ENCODE measurements at regions not wholly inside any gene's neighbourhood (a gene's known extent, or its start where the extent isn't known, plus 50 kb on each side); places are given as distances from the start of the nearest gene placed in this dataset.

- H3K4me3 ChIP-seq (ENCODE audit: low read depth in 1 of 2, low read length in 2 of 2): no peak overlapping the region
- no peaks in the 10 kb centered on the region for H3K4me1 ChIP-seq (ENCODE audit: control insufficient read depth in 1 of 2, insufficient read depth in 2 of 2, low read length in 2 of 2)
- H3K27me3 ChIP-seq (ENCODE audit: low read depth, low read length): no peaks in the 10 kb centered on the region
- no peaks in the 10 kb centered on the region for H3K36me3 ChIP-seq (ENCODE audit: control insufficient read depth in 1 of 2, insufficient read depth in 2 of 2, low read length in 2 of 2)
- H3K9me3 ChIP-seq (ENCODE audit: control insufficient read depth in 1 of 2, low read length in 2 of 2): no peaks in the 10 kb centered on the region
- H3K27ac ChIP-seq (ENCODE audit: low read length): no peak overlapping the region
Observed at GRCh38 chr6:134443009-134443408, 125.1 kb upstream of the SGK1 start.

- no peaks in the 10 kb centered on the region for H3K27me3 ChIP-seq (ENCODE audit: low read depth, low read length)
- no peaks in the 10 kb centered on the region for H3K9me3 ChIP-seq (ENCODE audit: control insufficient read depth in 1 of 2, low read length in 2 of 2)
- no peak overlapping the region for H3K27ac ChIP-seq (ENCODE audit: low read length)
- H3K36me3 ChIP-seq (ENCODE audit: control insufficient read depth in 1 of 2, insufficient read depth in 2 of 2, low read length in 2 of 2): no peaks in the 10 kb centered on the region
- no peak overlapping the region for H3K4me3 ChIP-seq (ENCODE audit: low read depth in 1 of 2, low read length in 2 of 2)
- no peaks in the 10 kb centered on the region for H3K4me1 ChIP-seq (ENCODE audit: control insufficient read depth in 1 of 2, insufficient read depth in 2 of 2, low read length in 2 of 2)
Observed at GRCh38 chr6:134442073-134442472, 124.2 kb upstream of the SGK1 start.

- H3K36me3 ChIP-seq (ENCODE audit: control insufficient read depth in 1 of 2, insufficient read depth in 2 of 2, low read length in 2 of 2): peaks cover 0 to 3% of the 10 kb centered on the region in 2 donors
- no peak overlapping the region for H3K27ac ChIP-seq (ENCODE audit: low read length)
- H3K4me3 ChIP-seq (ENCODE audit: low read depth in 1 of 2, low read length in 2 of 2): no peak overlapping the region
Observed at GRCh38 chr6:134438837-134439236, 120.9 kb upstream of the SGK1 start.

GRCh38 chr6:134437376-134437775, 119.5 kb upstream of the SGK1 start:
- peaks cover 0 to 3% of the 10 kb centered on the region in 2 donors for H3K36me3 ChIP-seq (ENCODE audit: control insufficient read depth in 1 of 2, insufficient read depth in 2 of 2, low read length in 2 of 2)
- H3K4me1 ChIP-seq (ENCODE audit: control insufficient read depth in 1 of 2, insufficient read depth in 2 of 2, low read length in 2 of 2): no peaks in the 10 kb centered on the region
- H3K9me3 ChIP-seq (ENCODE audit: control insufficient read depth in 1 of 2, low read length in 2 of 2): no peaks in the 10 kb centered on the region
- H3K27ac ChIP-seq (ENCODE audit: low read length): no peak overlapping the region
- no peak overlapping the region for H3K4me3 ChIP-seq (ENCODE audit: low read depth in 1 of 2, low read length in 2 of 2)
- H3K27me3 ChIP-seq (ENCODE audit: low read depth, low read length): no peaks in the 10 kb centered on the region

More at GRCh38 chr6:134438837-134439236, 120.9 kb upstream of the SGK1 start:
- H3K27me3 ChIP-seq (ENCODE audit: low read depth, low read length): no peaks in the 10 kb centered on the region
- H3K4me1 ChIP-seq (ENCODE audit: control insufficient read depth in 1 of 2, insufficient read depth in 2 of 2, low read length in 2 of 2): no peaks in the 10 kb centered on the region
- no peaks in the 10 kb centered on the region for H3K9me3 ChIP-seq (ENCODE audit: control insufficient read depth in 1 of 2, low read length in 2 of 2)

GRCh38 chr6:134436950-134437349, 119.0 kb upstream of the SGK1 start:
- Histone ChIP-seq H3K4me1 (ENCODE audit: control insufficient read depth in 1 of 2, insufficient read depth in 2 of 2, low read length in 2 of 2) (no peaks in the 10 kb centered on the region), H3K4me3 (ENCODE audit: low read depth in 1 of 2, low read length in 2 of 2) (no peak overlapping the region), H3K27ac (ENCODE audit: low read length) (peak overlapping the region; percentile 57), H3K9me3 (ENCODE audit: control insufficient read depth in 1 of 2, low read length in 2 of 2) (no peaks in the 10 kb centered on the region), H3K36me3 (ENCODE audit: control insufficient read depth in 1 of 2, insufficient read depth in 2 of 2, low read length in 2 of 2) (peaks cover 0 to 3% of the 10 kb centered on the region in 2 donors), H3K27me3 (ENCODE audit: low read depth, low read length) (no peaks in the 10 kb centered on the region)

GRCh38 chr6:134436281-134436815, 118.4 kb upstream of the SGK1 start:
- peak overlapping the region in 1 of 2 donors; percentile 12 for H3K4me3 ChIP-seq (ENCODE audit: low read depth in 1 of 2, low read length in 2 of 2)
- H3K9me3 ChIP-seq (ENCODE audit: control insufficient read depth in 1 of 2, low read length in 2 of 2): no peaks in the 10 kb centered on the region
- H3K27me3 ChIP-seq (ENCODE audit: low read depth, low read length): no peaks in the 10 kb centered on the region
- peaks cover 0 to 3% of the 10 kb centered on the region in 2 donors for H3K36me3 ChIP-seq (ENCODE audit: control insufficient read depth in 1 of 2, insufficient read depth in 2 of 2, low read length in 2 of 2)
- no peaks in the 10 kb centered on the region for H3K4me1 ChIP-seq (ENCODE audit: control insufficient read depth in 1 of 2, insufficient read depth in 2 of 2, low read length in 2 of 2)
- H3K27ac ChIP-seq (ENCODE audit: low read length): peak overlapping the region; percentile 57

GRCh38 chr6:134435814-134436280, 117.9 kb upstream of the SGK1 start:
- H3K9me3 ChIP-seq (ENCODE audit: control insufficient read depth in 1 of 2, low read length in 2 of 2): no peaks in the 10 kb centered on the region
- H3K27ac ChIP-seq (ENCODE audit: low read length): peak overlapping the region; percentile 47
- no peaks in the 10 kb centered on the region for H3K4me1 ChIP-seq (ENCODE audit: control insufficient read depth in 1 of 2, insufficient read depth in 2 of 2, low read length in 2 of 2)
- H3K36me3 ChIP-seq (ENCODE audit: control insufficient read depth in 1 of 2, insufficient read depth in 2 of 2, low read length in 2 of 2): peaks cover 0 to 3% of the 10 kb centered on the region in 2 donors
- peak overlapping the region in 1 of 2 donors; percentile 12 for H3K4me3 ChIP-seq (ENCODE audit: low read depth in 1 of 2, low read length in 2 of 2)
- no peaks in the 10 kb centered on the region for H3K27me3 ChIP-seq (ENCODE audit: low read depth, low read length)

DNA sequence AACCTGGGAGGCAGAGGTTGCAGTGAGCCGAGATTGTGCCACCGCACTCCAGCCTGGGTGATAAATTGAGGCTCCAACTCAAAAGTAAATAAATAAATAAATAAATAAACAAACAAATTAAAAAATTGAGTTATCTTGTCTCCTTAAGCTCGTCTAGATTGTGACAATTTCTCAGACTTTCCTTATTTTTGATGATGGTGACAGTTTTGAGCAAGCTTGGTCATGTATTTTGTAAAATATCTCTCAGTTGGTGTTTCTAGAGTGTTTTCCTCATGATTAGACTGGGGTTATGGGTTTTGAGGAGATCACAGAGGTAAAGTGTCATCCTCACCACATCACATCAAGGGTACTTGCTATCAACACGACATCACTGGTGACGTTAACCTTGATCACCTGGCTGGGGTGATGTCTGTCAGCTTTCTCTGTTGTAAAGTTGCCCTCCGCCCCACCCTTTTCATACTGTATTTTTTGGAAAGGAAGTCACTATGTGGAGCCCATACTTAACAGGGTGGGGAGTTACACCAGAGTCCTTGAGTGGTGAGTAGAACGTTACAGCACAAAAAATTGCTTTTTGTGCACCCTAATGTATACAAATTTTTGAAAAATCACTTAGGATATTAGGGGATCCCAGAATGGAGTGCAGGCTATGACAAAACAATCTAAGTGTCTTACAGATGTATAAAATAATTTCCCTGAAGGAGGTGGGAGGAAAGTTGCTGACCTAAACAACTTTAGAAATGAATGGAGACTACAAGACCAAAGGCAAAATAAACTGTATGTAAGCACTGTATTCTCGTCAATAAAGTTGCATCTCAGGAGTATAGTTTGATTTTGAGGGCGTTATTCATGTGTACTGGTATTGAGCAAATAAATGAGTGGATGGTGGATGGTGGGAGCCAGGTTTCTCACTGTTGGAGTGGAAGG, 116.4 kb upstream of the SGK1 start:
- H3K4me1 ChIP-seq (ENCODE audit: control insufficient read depth in 1 of 2, insufficient read depth in 2 of 2, low read length in 2 of 2): no peaks in the 10 kb centered on the region
- H3K9me3 ChIP-seq (ENCODE audit: control insufficient read depth in 1 of 2, low read length in 2 of 2): no peaks in the 10 kb centered on the region
- H3K36me3 ChIP-seq (ENCODE audit: control insufficient read depth in 1 of 2, insufficient read depth in 2 of 2, low read length in 2 of 2): peaks cover 0 to 3% of the 10 kb centered on the region in 2 donors
- H3K4me3 ChIP-seq (ENCODE audit: low read depth in 1 of 2, low read length in 2 of 2): no peak overlapping the region
- no peak overlapping the region for H3K27ac ChIP-seq (ENCODE audit: low read length)
- no peaks in the 10 kb centered on the region for H3K27me3 ChIP-seq (ENCODE audit: low read depth, low read length)

DNA sequence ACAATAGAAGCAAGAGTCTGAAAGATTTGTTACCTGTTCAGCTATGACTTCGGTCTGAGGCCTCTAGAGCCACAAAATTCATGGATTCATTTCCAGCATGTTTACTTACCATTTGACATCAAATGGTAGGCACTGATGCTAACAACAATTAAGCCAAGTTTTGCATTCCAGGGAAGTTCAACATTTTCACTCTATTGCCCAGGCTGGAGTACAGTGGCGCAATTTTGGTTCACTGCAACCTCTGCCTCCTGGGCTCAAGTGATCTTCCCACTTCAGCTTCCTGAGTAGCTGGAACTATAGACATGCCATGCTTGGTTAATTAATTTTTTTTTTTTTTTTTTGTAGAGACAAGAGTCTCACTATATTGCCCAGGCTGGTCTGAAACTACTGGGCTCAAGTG, 114.1 kb upstream of the SGK1 start:
- Histone ChIP-seq H3K27ac (ENCODE audit: low read length) (no peak overlapping the region), H3K4me3 (ENCODE audit: low read depth in 1 of 2, low read length in 2 of 2) (no peak overlapping the region), H3K9me3 (ENCODE audit: control insufficient read depth in 1 of 2, low read length in 2 of 2) (no peaks in the 10 kb centered on the region), H3K36me3 (ENCODE audit: control insufficient read depth in 1 of 2, insufficient read depth in 2 of 2, low read length in 2 of 2) (peaks cover 0 to 3% of the 10 kb centered on the region in 2 donors), H3K4me1 (ENCODE audit: control insufficient read depth in 1 of 2, insufficient read depth in 2 of 2, low read length in 2 of 2) (no peaks in the 10 kb centered on the region), H3K27me3 (ENCODE audit: low read depth, low read length) (no peaks in the 10 kb centered on the region)

DNA sequence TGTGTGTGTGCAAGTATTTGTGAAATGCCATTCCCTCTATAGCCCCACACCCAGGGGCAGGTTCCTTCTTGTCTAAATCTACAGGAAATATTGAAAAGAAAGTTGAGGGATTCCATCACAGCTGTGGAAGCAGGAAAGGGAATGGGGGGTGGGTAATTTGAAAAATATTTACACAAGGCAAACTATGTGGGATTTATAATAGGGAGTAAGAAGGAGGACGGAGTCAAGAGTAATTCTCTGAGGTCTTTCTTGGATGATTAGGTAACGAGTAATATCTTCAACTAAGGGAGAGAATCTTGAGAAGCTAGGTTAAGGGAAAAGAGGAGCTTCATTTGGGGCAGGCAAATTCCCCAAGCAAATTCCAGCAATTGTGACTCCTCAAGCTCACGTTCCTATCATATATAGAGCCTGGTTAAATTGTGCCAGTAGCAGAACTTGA, 113.5 kb upstream of the SGK1 start:
- Histone ChIP-seq H3K4me3 (ENCODE audit: low read depth in 1 of 2, low read length in 2 of 2) (no peak overlapping the region), H3K9me3 (ENCODE audit: control insufficient read depth in 1 of 2, low read length in 2 of 2) (no peaks in the 10 kb centered on the region), H3K4me1 (ENCODE audit: control insufficient read depth in 1 of 2, insufficient read depth in 2 of 2, low read length in 2 of 2) (no peaks in the 10 kb centered on the region), H3K27me3 (ENCODE audit: low read depth, low read length) (no peaks in the 10 kb centered on the region), H3K27ac (ENCODE audit: low read length) (no peak overlapping the region), H3K36me3 (ENCODE audit: control insufficient read depth in 1 of 2, insufficient read depth in 2 of 2, low read length in 2 of 2) (peaks cover 0 to 3% of the 10 kb centered on the region in 2 donors)

DNA sequence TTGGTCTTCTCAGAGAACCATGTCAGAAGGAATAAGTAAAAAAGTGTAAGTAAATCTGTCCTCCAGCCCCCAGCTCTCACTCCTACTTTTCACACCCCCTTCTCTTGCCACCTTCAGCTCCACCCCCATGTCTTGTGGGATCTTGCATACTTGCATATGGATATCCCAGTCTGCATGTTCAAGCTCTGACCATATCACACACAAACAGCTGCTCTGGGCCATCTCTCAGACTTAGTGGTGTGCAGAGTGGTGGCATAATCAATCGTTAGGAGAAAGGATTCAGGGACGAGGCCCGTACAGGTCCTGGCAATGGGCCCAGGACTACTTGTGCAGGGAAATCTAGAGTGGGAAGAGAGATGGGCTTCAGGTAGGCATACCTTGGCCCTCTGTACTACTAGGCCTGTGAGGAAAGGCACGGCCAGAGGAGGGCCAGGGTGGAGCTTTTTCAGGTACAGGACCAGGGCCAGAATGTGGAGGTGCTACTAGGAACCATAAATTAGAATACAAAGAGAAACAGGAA, 112.0 kb upstream of the SGK1 start:
- no peaks in the 10 kb centered on the region for H3K4me1 ChIP-seq (ENCODE audit: control insufficient read depth in 1 of 2, insufficient read depth in 2 of 2, low read length in 2 of 2)
- no peak overlapping the region for H3K27ac ChIP-seq (ENCODE audit: low read length)
- no peaks in the 10 kb centered on the region for H3K27me3 ChIP-seq (ENCODE audit: low read depth, low read length)
- H3K4me3 ChIP-seq (ENCODE audit: low read depth in 1 of 2, low read length in 2 of 2): no peak overlapping the region
- no peaks in the 10 kb centered on the region for H3K9me3 ChIP-seq (ENCODE audit: control insufficient read depth in 1 of 2, low read length in 2 of 2)
- no peaks in the 10 kb centered on the region for H3K36me3 ChIP-seq (ENCODE audit: control insufficient read depth in 1 of 2, insufficient read depth in 2 of 2, low read length in 2 of 2)
